ENCODE measurements at regions not wholly inside any gene's neighbourhood (a gene's known extent, or its start where the extent isn't known, plus 50 kb on each side); places are given as distances from the start of the nearest gene placed in this dataset.

DNA sequence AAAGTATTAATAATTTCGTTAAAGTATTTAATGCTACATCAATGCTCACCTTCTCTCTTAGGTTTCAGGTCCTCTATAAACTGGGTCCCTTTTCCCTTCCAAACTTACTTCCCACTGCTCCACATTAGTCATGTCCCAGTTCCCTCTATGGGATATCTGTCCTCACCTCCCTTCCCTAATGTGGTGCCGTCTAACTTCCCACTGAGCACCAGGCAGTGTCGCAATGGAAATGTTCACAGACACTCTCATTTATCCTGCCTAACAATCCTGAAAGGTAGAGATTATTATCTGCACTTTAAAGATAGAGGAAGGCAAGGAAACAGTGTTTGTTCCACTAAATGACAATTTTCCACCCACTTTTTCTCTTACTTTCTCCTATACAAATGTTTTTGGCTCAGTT, 329.7 kb downstream of the CWC27 start:
- TF ChIP-seq FOXP2 (optimal IDR thresholded peaks at IDR 0.05; ENCODE audit: borderline replicate concordance, extremely low read depth, extremely low read length, insufficient read depth): no peak
- TF ChIP-seq POLR2AphosphoS5 (IDR thresholded peaks at IDR 0.05; ENCODE audit: low read depth, low read length): no peak
- TF ChIP-seq, protein P1, sequence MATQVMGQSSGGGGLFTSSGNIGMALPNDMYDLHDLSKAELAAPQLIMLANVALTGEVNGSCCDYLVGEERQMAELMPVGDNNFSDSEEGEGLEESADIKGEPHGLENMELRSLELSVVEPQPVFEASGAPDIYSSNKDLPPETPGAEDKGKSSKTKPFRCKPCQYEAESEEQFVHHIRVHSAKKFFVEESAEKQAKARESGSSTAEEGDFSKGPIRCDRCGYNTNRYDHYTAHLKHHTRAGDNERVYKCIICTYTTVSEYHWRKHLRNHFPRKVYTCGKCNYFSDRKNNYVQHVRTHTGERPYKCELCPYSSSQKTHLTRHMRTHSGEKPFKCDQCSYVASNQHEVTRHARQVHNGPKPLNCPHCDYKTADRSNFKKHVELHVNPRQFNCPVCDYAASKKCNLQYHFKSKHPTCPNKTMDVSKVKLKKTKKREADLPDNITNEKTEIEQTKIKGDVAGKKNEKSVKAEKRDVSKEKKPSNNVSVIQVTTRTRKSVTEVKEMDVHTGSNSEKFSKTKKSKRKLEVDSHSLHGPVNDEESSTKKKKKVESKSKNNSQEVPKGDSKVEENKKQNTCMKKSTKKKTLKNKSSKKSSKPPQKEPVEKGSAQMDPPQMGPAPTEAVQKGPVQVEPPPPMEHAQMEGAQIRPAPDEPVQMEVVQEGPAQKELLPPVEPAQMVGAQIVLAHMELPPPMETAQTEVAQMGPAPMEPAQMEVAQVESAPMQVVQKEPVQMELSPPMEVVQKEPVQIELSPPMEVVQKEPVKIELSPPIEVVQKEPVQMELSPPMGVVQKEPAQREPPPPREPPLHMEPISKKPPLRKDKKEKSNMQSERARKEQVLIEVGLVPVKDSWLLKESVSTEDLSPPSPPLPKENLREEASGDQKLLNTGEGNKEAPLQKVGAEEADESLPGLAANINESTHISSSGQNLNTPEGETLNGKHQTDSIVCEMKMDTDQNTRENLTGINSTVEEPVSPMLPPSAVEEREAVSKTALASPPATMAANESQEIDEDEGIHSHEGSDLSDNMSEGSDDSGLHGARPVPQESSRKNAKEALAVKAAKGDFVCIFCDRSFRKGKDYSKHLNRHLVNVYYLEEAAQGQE (IDR thresholded peaks at IDR 0.05; ENCODE audit: insufficient read depth in 1 of 2, low read depth in 2 of 2, low read length in 2 of 2): no peak
- TF ChIP-seq SIN3A (IDR thresholded peaks at IDR 0.05; ENCODE audit: borderline replicate concordance, insufficient read depth, low read length): no peak
- no peak for TF ChIP-seq TAF1 (IDR thresholded peaks at IDR 0.05; ENCODE audit: borderline replicate concordance, insufficient read depth, low read length)
